Upper lobe of left lung (tissue), 4 donors: ENCODE measurements at regions not wholly inside any gene's neighbourhood (a gene's known extent, or its start where the extent isn't known, plus 50 kb on each side); places are given as distances from the start of the nearest gene placed in this dataset.

Experiments
- CTCF ChIP-seq, 6 experiments: fragments of 450-650 bp in 4 of 6; fragments of 200-600 bp in 2 of 6; sonication (generic) in 2 of 6; IDR thresholded peaks; one replicate each; pipeline ENCODE4 v1.5.1; 2016 to 2019; ENCODE audit warnings: antibody characterized with exemption in 6 of 6
- POLR2A ChIP-seq, 4 donors: fragments of 450-650 bp; IDR thresholded peaks; one replicate each; pipeline ENCODE4 v1.5.1; 2016 to 2017; ENCODE audit warnings: antibody characterized with exemption in 4 of 4, mild to moderate bottlenecking in 2 of 4
- POLR2AphosphoS5 ChIP-seq, 2 donors: sonication (generic); formaldehyde crosslinking; IDR thresholded peaks; one replicate each; pipeline ENCODE4 v1.5.1; 2017; ENCODE audit warnings: antibody characterized with exemption in 2 of 2

GRCh38 chr7:45242698-45243097, 85.1 kb downstream of the RAMP3 start:
- TF ChIP-seq POLR2A (IDR thresholded peaks at IDR 0.05) (no peak), POLR2AphosphoS5 (IDR thresholded peaks at IDR 0.05) (no peak), CTCF (IDR thresholded peaks at IDR 0.05) (no peak)
